ENCODE measurements at regions not wholly inside any gene's neighbourhood (a gene's known extent, or its start where the extent isn't known, plus 50 kb on each side); places are given as distances from the start of the nearest gene placed in this dataset.

DNA sequence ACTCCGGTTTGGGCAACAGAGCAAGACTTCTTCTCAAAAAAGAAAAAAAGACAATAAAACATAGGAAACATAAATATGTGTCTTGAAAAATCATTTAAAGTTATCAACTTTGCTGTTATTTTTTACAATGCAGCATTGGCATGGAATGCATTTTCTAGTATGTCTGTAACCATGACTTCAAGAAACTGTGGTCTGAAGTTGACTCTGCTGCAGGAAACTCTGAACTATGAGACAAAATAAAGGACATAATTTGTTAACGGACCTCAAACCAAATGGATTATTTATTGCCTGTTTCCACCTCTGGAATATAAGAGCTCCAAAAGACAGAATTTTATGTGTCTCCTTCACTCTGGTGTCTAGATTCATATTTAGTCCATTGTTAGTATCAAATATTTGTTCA is 79.1 kb downstream of the TRIB2 start:
- no peak for DNase-seq (ENCODE audit: low spot score)

DNA sequence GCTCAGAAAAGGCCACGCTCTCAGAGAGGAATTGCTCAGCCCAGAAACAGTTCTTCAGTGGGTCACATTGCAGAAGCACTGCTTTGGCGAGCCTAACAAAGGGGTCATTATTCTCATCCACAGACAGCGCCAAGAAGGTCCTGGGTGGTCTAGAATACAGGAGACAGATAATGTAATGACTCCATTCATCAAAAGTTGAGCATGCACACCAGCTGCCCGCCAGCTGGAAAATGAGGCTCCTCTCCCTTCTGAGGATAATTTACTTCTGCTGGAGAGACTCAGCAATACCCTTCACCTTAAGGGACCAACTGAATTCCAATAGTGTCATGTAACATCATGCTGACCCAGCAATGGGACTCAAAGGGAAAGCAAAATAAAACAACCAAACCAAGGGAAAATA is 79.9 kb downstream of the TRIB2 start:
- no peak for DNase-seq (ENCODE audit: low spot score)

DNA sequence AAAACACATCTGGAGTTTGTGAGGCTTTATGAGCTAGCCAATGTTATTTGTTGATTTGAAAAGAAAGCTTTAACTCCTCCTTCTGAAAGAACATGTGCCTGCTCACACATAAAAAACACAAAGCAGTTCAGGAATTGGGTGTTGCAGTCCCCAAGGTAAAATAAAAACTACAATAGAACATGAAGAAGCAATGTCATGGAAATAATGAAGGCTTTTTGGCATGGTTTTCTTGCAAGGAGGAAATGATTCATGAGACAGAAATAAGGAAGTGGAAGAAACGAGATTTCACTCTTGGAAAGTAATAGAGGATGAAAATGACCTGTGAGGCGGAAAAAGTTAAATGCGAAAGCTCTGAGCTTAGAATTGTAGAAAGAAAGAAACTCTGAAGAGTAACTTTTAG is 81.1 kb downstream of the TRIB2 start:
- no peak for DNase-seq (ENCODE audit: low spot score)

DNA sequence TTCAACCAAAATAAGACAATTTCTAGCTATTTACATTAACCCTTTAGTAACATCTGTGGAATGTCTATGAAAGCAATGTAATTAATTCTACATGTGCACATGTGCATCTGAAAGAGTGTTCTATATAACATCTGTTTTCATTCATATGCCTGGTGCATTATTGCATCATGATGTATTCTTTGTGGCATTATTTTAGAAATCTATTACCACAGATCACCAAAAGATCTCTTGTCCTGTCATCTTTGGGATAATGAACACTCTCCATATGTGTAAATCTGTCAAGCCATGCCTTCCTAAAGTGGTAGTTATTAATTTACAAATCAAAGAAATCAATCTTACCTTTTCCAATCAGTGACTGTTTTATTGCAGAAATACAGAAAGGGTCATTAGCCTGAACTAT is 86.9 kb downstream of the TRIB2 start:
- no peak for DNase-seq (ENCODE audit: low spot score)

DNA sequence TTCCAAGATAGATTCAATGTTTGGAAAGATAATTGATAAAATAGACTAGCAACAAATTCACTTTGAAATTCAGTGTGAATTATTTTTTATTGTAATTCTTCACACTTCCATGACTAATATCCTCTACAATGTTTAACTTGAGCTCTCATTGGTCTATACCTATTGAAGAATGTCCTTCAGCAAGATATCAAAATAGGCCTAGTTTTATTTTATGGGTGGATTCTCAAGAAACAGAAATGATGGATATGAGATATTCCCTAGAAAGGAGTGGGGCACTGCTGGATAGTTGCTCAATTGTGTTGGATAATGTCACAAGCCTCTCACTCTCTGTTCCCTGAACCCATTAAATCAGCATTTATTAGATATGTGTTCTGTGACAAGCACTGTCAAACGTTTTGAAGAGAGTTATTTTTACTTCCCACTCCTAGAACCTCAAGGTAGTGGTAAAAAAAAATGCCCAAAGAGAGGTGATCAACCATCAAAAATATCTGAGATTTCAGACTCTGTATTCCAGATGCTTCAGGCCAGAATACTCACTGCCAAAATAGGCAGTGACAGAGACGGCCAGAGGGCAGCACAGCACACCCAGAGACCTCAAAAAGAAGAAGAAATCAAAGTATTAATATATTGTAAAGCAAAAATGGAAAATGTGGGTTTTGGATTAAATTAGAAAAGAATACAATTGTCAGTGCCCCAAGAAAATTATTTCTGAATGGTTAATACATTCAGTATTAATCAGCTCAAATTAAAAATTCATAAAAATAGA is 87.5 kb downstream of the TRIB2 start:
- DNase-seq (ENCODE audit: low spot score), result no peak

DNA sequence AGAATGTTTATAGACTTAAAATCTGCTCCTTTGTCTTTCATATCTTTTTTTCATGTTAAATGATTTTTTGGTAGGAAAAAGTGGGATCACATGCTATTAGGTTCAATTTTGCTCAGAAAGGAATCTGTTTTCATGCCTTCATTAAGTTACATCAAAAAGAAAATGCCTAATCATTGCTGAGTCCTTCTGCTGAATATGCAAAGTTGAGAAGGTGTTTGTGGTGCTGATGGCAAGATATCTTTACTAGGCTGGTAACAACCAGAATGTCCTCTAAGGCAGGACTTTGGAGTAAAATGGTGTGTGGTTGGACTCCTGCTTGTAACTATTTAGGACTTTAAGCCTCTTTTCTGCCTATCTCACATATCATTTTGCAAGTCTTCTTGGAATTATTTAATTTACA is 88.3 kb downstream of the TRIB2 start:
- DNase-seq (ENCODE audit: low spot score), result no peak

DNA sequence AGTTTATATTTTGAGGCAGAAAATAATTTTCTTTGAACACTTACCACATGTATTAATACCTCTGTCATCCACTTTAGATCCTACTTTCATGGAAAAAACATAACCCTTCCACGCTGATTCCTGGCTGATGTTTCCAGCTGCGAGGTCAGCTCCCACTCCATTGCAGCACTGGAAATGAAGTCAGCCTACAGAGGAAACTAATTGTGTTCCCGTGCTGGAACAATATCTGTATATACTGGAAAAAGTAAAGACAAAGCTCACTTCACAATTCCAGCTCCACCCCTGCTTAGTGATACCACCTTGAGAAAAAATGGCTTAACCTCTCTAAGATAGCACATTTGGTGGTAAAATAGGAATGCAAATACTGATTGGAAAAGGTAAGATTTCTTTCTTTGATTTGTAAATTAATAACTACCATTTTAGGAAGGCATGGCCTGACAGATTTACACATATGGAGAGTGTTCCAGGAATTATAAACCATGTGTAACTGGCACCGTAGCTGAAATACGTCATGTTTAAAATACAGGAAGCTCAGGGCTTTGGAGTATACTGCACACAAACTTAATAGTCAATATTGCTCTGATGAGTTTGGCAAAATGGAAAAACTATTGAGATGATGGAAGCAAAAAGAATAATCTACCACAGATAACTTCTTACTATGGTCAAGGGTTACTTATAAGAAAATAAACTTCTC is 90.0 kb downstream of the TRIB2 start:
- DNase-seq (ENCODE audit: low spot score), result no peak

DNA sequence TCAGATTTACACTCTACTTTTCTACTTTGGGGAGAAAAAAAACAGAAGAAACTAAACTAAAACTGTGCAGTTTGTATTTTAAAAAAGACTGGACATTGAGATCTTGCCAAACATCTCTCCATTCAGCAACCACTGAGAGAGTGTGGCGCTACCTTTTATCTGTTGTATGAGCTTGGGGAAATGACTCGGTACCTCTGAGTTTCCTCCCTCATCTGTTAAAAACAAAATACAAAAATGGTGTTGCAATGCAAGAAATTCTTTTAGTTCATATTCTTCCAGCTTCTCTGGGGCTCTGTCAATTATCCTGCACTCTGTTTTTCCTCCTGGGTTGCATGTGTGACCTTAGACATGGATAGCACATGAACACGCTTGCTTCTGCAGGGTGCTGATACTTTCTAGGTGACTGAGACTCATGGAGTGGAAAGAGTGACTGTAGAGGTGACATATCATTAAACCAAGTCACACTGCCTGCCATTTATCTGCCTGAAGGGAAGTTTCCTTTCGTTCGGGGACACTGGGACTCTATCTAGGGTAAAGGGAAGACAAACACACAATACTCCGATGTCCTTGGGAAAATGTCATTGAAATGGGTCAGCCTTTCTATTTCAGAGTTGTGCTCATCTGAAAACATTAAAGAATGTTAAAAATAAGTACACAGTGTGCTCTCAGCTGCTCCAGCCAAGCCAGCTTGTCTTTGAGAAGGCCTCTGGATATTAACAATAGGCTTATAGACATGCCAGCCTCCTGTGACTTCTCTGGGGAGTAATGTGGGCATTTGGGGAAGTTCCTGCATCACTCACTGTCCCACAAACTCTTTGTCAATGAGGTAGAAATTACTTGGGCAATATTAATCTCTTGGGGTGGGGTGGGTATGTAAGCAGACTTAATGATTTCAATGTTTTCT is 91.4 kb downstream of the TRIB2 start:
- DNase-seq (ENCODE audit: low spot score), result no peak

DNA sequence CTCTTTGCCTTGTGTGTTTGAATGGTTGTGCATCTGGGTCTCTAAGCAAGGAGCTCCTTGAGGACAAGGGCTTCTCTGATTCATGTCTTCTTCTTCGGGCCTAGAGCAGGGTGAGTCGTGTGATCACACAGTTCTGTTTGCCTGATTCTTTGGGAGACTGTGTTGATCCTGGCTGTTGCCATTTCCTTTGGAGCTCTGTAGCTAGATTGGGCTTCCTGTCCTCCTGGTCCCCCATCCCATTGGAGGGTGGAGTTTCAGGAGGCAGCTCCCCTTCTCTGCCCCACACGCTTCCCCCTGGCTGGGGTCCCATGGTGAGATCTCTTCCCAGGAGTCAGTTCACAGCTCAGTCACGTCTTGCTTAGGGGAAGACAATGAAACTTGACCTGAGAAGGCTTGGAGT is 92.8 kb downstream of the TRIB2 start:
- DNase-seq (ENCODE audit: low spot score), result no peak

DNA sequence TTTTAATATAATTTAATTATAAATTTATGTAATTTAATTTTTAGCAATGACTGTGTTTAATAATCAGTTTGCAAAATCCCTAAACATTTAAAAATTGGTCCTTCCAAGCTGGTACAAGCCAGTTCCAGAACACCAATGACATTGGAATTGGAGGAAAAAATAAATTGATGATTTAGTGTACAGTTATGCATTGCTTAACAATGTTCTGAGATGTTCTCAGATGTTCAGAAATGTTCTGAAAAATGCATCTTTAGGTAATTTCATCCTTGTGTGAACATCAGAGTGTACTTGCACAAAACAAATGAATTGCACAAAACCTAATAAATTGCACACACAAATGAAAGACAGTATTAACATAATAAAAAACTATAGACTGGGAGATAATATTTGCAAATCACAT is 95.2 kb downstream of the TRIB2 start:
- DNase-seq (ENCODE audit: low spot score), result no peak

DNA sequence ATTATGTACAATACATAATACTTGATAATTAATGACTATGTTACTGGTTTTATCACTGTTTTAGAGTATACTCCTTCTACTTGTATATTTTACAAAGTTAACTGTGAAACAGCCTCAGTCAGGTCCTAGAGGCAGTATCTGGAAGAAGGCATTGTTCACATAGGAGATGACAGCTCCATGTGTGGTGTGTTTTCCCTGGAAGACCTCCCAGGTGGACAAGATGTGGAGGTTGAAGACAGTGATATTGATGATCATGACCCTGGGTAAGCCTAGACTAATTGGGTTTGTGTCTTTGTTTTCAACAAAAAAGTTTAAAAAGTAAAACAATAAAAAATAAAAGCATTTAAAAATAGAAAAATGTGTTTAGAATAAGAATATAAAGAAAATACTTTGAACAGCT is 96.4 kb downstream of the TRIB2 start:
- no peak for DNase-seq (ENCODE audit: low spot score)

DNA sequence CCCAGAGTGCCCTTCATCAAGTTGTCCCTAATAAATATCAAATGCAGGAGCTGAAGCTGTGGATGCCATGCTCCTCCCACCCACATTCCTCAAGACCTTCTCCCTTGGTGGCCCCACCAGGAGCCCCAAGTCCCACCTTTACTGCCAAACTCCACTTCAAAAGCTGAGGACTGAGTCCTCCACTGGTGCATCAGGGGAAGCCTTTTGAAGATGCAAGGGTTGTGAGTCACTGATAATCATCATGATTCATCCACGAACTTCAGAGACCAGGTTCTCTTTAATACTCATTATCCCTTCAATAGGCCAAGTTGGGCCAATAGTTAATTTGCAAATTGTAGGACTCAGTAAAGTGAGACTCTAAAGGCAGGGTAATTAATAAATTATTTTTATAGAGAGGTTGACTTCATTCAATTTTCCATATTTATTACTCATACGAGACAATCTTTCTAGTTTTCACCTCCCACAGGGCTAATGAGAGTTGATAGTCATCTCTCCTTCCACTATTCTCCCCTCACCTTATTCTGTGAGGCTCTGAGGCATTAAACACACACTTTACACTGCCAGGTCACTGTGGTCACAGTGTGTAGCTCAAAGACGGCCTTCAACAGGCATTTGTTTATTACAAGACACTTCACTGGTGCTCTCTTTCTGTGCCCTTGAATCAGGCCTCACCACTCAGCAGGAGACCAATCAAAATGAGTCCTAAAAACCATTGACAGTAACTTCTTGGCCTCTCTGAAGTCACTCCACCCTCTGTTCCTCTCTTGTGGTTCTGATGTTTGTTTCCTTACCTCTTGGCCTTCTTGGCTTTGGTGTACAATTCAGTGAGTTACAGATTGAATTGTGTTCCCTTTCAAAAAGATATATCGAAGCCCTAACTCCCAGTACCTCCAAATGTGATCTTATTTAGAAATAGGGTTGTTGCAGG is 99.9 kb downstream of the TRIB2 start:
- DNase-seq (ENCODE audit: low spot score), result no peak

DNA sequence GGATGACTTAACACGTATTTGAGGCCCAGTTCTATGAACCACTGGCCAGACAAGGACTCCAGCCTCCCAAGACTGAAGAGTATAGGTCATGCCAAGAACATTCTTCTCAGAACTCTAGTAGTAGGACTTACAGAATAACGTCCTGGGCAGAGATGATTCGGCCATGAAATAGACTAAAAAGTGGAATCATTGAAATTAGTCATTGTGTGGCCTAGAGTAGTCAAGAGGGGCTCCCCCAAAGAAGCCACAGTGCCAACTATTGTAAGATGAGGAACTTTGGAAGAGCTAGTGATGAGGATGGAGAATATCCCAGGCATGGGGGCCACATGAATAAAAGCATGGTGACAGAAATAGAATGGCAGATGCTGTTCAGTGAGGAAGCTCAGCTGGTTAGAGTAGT is 101.1 kb downstream of the TRIB2 start:
- no peak for DNase-seq (ENCODE audit: low spot score)

DNA sequence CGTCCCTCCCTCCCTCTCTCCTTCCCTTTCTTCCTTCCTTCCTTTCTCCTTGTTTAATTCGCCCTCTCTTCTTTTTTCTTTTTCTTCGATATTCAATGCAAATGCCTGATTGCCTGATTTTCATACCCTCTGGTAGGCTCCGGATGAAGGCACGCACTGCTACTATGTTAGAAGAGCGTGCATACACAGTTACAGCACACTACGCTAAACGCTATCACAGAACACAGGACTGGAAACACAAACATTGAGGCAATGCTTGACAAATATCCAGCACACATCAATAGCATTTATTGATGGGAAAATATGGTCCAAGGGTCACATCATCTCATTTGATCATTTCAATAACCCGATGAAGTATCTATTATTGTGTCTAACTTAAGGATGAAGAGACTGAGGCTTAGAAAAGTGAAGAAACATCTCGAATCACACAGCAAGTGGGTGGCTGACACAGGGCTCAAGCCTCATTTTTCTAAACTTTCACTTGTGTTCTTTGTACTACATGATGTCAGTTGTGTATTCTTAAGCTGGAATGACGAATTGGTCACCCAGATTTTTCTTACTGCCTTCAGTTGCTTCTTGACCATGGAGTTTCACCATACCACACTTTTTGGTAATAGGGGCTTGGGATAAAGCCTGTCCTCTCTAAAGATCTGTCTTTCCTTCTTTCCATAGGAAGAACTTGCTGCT is 101.8 kb downstream of the TRIB2 start:
- DNase-seq (ENCODE audit: low spot score), result no peak

DNA sequence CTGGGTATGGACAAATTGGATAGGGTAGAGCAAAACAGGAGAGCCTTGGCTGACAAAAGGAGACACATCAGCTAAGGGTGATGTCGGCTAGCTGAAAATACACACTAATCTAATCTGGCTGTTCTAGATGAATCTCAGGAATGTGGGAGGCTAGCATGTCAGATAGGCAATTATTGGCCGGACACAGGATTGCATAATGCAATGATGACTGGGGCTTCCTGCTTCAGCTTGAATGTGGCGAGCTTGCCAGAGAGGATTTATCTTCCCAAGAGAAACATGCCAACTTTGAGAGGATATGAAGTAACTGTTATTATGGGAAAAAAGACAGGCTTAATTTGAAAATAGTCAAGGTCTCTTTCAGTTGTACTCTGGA is 102.4 kb downstream of the TRIB2 start:
- no peak for DNase-seq (ENCODE audit: low spot score)

DNA sequence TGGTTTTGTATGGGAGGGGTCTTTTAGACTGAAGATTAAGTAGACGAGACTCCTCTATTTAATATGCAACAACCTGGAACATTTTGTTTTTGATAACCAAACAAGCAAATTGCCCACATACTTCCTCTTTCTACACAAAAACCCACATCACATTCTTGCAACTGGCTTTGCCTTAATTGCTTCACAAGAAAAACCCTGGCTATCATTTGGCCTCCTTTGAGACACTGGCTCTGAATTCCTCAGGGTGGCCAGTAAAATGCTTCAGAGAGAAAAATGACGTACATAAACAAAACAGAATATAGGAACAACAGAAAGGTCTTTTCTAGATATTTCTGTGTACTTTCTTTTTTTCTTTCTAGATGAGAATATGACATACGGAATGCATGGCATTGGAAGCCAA is 103.0 kb downstream of the TRIB2 start:
- DNase-seq (ENCODE audit: low spot score), result no peak

DNA sequence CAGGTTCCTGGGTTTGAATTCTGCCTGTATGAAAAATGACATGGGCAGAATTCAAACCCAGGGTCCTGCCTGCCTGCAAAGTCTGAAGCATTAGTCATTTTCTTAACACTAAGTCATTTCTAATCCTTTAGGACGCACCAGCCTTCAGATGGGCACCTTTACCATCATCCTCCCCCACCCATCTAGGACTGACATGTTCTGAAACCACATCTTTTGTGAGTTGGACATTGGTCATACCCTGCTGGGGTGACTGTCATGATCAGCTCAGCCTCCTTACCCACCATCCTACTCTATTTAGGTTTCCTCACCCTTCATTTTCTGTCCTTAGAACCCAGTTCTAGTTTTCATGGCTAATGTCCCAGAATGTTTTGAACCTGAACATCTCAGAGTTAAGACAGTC is 104.9 kb downstream of the TRIB2 start:
- no peak for DNase-seq (ENCODE audit: low spot score)

DNA sequence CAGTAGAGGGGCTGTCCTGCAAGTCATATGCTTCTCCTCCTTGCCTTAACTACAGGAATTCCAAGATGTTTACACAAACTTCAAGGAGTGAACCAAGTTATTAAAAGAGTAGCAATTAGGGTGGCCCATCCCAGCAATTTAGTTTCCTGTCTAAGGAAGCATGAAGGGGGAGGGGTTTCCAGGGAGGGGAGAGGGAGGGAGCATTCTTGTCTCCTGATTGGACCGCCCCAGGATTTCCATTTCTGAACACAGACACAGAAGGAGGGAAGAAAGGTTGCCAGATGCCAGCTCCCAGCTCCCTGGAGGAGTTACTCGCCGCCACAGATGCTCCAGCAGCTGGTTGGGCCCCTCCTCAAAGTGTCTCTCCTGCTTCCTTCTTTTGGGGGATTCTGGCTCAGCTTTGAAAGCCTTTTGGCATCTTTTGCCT is 107.6 kb downstream of the TRIB2 start:
- no peak for DNase-seq (ENCODE audit: low spot score)

DNA sequence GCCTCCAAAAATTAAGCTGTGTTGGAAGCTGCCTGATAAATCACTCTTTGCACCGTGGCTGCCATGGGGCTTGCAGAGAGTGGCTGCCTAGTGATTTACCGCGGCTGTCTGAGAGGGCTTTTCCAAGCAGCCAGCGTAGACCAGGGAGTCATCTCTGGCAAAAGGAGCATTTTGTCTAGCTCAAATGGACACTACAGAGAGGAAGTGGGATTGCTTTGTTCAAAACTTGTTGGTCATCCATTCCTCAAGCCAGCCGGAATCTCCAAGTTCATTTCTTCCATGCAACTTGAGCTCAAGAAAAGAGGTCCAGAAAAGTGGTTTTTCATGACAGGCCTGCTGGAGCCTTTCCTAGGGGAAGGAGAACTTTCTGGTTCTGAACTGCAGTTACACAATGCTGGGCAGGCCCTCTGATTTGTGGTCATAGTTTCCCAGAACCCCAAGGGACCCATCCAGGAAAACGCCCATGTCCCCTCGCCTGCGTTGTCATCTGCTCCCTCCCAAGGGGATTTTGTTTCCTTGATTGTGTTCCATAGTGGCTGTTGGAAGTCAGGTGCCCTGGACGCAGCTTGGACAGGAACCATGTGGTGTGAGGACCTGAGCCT is 108.1 kb downstream of the TRIB2 start:
- DNase-seq (ENCODE audit: low spot score), result no peak

DNA sequence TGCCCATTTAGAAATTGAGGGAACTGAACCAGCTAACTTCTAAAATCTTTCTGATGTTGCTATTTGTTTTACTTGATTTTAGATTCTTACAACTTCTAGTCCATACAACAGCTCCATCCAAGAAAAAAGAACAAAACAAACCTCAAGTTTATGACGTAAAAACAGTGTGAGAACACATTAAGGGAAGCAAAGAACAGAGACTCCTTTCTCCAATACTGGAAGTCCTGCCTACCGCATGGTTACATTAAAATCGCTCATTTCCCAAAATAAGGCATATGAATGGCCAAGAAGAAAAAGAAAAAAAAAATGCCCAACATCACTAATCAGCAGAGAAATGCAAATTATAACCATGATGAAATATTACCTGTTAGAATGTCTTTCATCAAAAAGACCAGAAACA is 110.0 kb downstream of the TRIB2 start:
- no peak for DNase-seq (ENCODE audit: low spot score)

DNA sequence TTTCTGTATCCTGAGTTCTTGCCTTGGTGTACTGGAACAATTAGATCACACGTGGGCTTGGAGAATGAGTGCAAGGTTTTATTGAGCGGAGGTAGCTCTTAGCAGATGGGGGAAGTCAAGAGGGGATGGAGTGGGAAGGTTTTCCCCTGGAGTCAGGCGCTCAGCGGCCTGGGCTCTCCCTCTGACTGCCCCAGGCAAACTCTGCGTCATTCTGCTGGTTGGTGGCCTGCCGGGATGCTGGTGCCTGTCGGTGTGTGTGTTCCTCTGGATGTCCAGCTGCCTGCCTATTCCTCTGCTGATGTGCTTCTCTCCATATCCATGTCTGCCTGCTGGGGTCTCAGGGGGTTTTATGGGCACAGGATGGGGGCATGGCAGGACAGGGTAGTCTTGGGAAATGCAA is 111.0 kb downstream of the TRIB2 start:
- DNase-seq (ENCODE audit: low spot score), result no peak

Data from D341Med (cell line).